SH-SY5Y (cell line): ENCODE measurements at regions not wholly inside any gene's neighbourhood (a gene's known extent, or its start where the extent isn't known, plus 50 kb on each side); places are given as distances from the start of the nearest gene placed in this dataset.

Experiments
- GATA2 ChIP-seq: IDR thresholded peaks from 2 replicates; pipeline ENCODE4 v1.6.1; 2011; ENCODE audit warnings: mild to moderate bottlenecking, low read depth, low read length
- GATA3 ChIP-seq: IDR thresholded peaks from 2 replicates; pipeline ENCODE4 v1.6.1; 2011; ENCODE audit warnings: low read depth, mild to moderate bottlenecking, low read length, moderate library complexity

GRCh38 chr7:138328215-138328614 is 131.8 kb upstream of the TRIM24 start:
- no peak for TF ChIP-seq GATA2
- TF ChIP-seq GATA3: no peak
